Endothelial cell of umbilical vein (primary cell): ENCODE measurements at regions not wholly inside any gene's neighbourhood (a gene's known extent, or its start where the extent isn't known, plus 50 kb on each side); places are given as distances from the start of the nearest gene placed in this dataset.

Source experiments
- BruUV-seq: library from RNA; stranded (reverse); fragments of 400-500 nt; replicated peaks from 2 replicates; lab custom pipeline; 2021; lab: Mats Ljungman, UMichigan
- CTCF ChIA-PET: fragments of 300-600, 350-600 bp; sonication (Branson Sonifier 250); formaldehyde crosslinking; loops from one replicate; lab custom pipeline; 2021; ENCODE audit warnings: antibody characterized with exemption, inconsistent platforms; lab: Charles Lee
- POLR2A ChIA-PET: fragments of 300-600, 350-600 bp; sonication (Branson Sonifier 250); formaldehyde crosslinking; loops from one replicate; lab custom pipeline; 2021; ENCODE audit warnings: antibody characterized with exemption, inconsistent platforms; lab: Charles Lee
- DNase-seq: peaks from one replicate; pipeline ENCODE4 v3.0.0-alpha.2; 2011; ENCODE audit warnings: low read depth, low spot score
- FAIRE-seq: peaks from 2 replicates; lab custom pipeline; 2011; peaks lifted over from hg19 to GRCh38; lab: Jason Lieb, UNC
- H2AFZ ChIP-seq: 2 replicates; pipeline ENCODE4 v1.6.0; 2012; ENCODE audit warnings: low read depth, low read length, control low read depth, inconsistent platforms
- H3K27ac ChIP-seq: 2 replicates; pipeline ENCODE4 v1.5.1; 2011; ENCODE audit warnings: low read depth, mild to moderate bottlenecking, control low read depth, low read length, moderate library complexity; ENCODE audit not compliant: insufficient read depth
- H3K27me3 ChIP-seq, 2 experiments: 2 replicates each; pipeline versions ENCODE4 v1.6.0 to v1.6.1; 2011; ENCODE audit warnings: low read length in 2 of 2, mixed read lengths in 1 of 2; ENCODE audit not compliant: control insufficient read depth in 2 of 2, insufficient read depth in 2 of 2
- H3K36me3 ChIP-seq, 2 experiments: 2 replicates in 1 of 2; 3 replicates in 1 of 2; pipeline ENCODE4 v1.5.1; 2011; ENCODE audit warnings: low read length in 2 of 2, mild to moderate bottlenecking in 1 of 2, moderate library complexity in 1 of 2; ENCODE audit not compliant: control insufficient read depth in 2 of 2, insufficient read depth in 2 of 2; ENCODE audit errors: extremely low read depth in 1 of 2
- H3K4me1 ChIP-seq: 3 replicates; pipeline ENCODE4 v1.5.1; 2011; ENCODE audit warnings: mild to moderate bottlenecking, low read length; ENCODE audit not compliant: control insufficient read depth, insufficient read depth; ENCODE audit errors: extremely low read depth
- H3K4me2 ChIP-seq: 2 replicates; pipeline ENCODE4 v1.6.1; 2011; ENCODE audit warnings: low read length, control low read depth, mixed read lengths; ENCODE audit not compliant: insufficient read depth
- H3K4me3 ChIP-seq, 3 experiments: fragments of 200-600 bp in 1 of 3; sonication (generic), shearing (Covaris generic) in 1 of 3; replicated peaks in 1 of 3; 2 replicates each; pipeline ENCODE4 v1.5.1; 2011 to 2016; ENCODE audit warnings: control low read depth in 3 of 3, low read length in 3 of 3, mild to moderate bottlenecking in 2 of 3, inconsistent platforms in 1 of 3, low read depth in 1 of 3, moderate library complexity in 1 of 3; ENCODE audit not compliant: insufficient read depth in 1 of 3
- H3K79me2 ChIP-seq: 2 replicates; pipeline ENCODE4 v1.6.0; 2012; ENCODE audit warnings: low read length, inconsistent platforms; ENCODE audit not compliant: control insufficient read depth, insufficient read depth
- H3K9ac ChIP-seq: replicated peaks from 2 replicates; pipeline ENCODE3; 2011; ENCODE audit warnings: low read length, control low read depth; ENCODE audit not compliant: insufficient read depth; ENCODE audit errors: extremely low read depth
- H3K9me1 ChIP-seq: replicated peaks from 3 replicates; pipeline ENCODE4 v1.6.0; 2011; ENCODE audit warnings: mild to moderate bottlenecking, low read length; ENCODE audit not compliant: control insufficient read depth, insufficient read depth; ENCODE audit errors: extremely low read depth
- H3K9me3 ChIP-seq: replicated peaks from 2 replicates; pipeline ENCODE4 v1.5.1; 2012; ENCODE audit warnings: low read length, inconsistent platforms; ENCODE audit not compliant: control insufficient read depth, insufficient read depth
- H4K20me1 ChIP-seq: replicated peaks from 2 replicates; pipeline ENCODE3; 2011; ENCODE audit warnings: mild to moderate bottlenecking, low read length; ENCODE audit not compliant: control insufficient read depth, insufficient read depth; ENCODE audit errors: extremely low read depth
- CTCF ChIP-seq, 2 donors: IDR thresholded peaks; 1 replicate in 1 of 2; 2 replicates in 1 of 2; pipeline ENCODE4 v1.5.1; 2011; ENCODE audit warnings: low read length in 2 of 2, mild to moderate bottlenecking in 2 of 2, moderate library complexity in 2 of 2, control low read depth in 1 of 2, inconsistent platforms in 1 of 2, low read depth in 1 of 2; ENCODE audit not compliant: insufficient read depth in 1 of 2; ENCODE audit errors: extremely low read depth in 1 of 2
- EZH2 ChIP-seq: IDR thresholded peaks from 2 replicates; pipeline ENCODE4 v1.6.1; 2012; ENCODE audit warnings: borderline replicate concordance, low read depth, mild to moderate bottlenecking, moderate library complexity, low read length, inconsistent platforms; ENCODE audit not compliant: severe bottlenecking
- FOS ChIP-seq: IDR thresholded peaks from 2 replicates; pipeline ENCODE4 v1.6.1; 2011; ENCODE audit warnings: mild to moderate bottlenecking, low read length, moderate library complexity, borderline replicate concordance; ENCODE audit not compliant: insufficient read depth
- GATA2 ChIP-seq: IDR thresholded peaks from 2 replicates; pipeline ENCODE4 v1.7.0; 2011; ENCODE audit warnings: low read depth, mild to moderate bottlenecking, moderate library complexity, mixed read lengths, low read length; ENCODE audit not compliant: insufficient read length, insufficient read depth
- JUN ChIP-seq: IDR thresholded peaks from 2 replicates; pipeline ENCODE4 v1.6.1; 2011; ENCODE audit warnings: borderline replicate concordance, low read depth; ENCODE audit not compliant: insufficient read length, insufficient read depth
- MAX ChIP-seq: IDR thresholded peaks from 2 replicates; pipeline ENCODE4 v1.6.1; 2011; ENCODE audit not compliant: insufficient read depth, insufficient read length
- MYC ChIP-seq: IDR thresholded peaks from one replicate; pipeline ENCODE4 v1.6.1; 2011; ENCODE audit warnings: mild to moderate bottlenecking, low read depth, low read length
- POLR2A ChIP-seq: IDR thresholded peaks from 2 replicates; pipeline ENCODE4 v1.6.1; 2012; ENCODE audit warnings: low read depth, mild to moderate bottlenecking, control low read depth, low read length
- POLR2AphosphoS5 ChIP-seq: IDR thresholded peaks from 2 replicates; pipeline ENCODE4 v1.6.1; 2012; ENCODE audit warnings: low read depth, mild to moderate bottlenecking, control low read depth, low read length, moderate library complexity; ENCODE audit not compliant: insufficient read depth
- dilution Hi-C: fragments of 300-500 bp; cut with MboI; formaldehyde crosslinking; loops from one replicate; pipeline ENCODE4 v1.15.0; 2019; ENCODE audit warnings: low sequenced_read_pairs; ENCODE audit not compliant: extremely low pct_ligation_motif_present
- intact Hi-C: fragments of 100-400 bp; cut with micrococcal nuclease; formaldehyde crosslinking; loops from one replicate; pipeline ENCODE4 v1.10.0; 2022

- Histone ChIP-seq H3K27ac (no peak overlapping the region), H3K36me3 (no peaks in the 10 kb centered on the region), H3K9ac (no peak overlapping the region), H2AFZ (no peak overlapping the region), H3K9me1 (no peaks in the 10 kb centered on the region), H3K4me2 (no peak overlapping the region), H3K27me3 (no peaks in the 10 kb centered on the region), H3K79me2 (no peaks in the 10 kb centered on the region), H3K4me3 (no peak overlapping the region), H3K9me3 (no peaks in the 10 kb centered on the region), H3K4me1 (no peaks in the 10 kb centered on the region), H4K20me1 (no peaks in the 10 kb centered on the region)
- BruUV-seq: no TSS peak
- ChIA-PET CTCF (interaction anchor here (4.2 kb wide), 1 partner anchor 11 kb away, joined by 26 read pairs; no protein-coding TSS in a partner anchor), POLR2A (no interaction called here)
- intact Hi-C loops: no loop called here
- dilution Hi-C loops: no loop called here
- FAIRE-seq (no peak), DNase-seq (no peak)
- TF ChIP-seq EZH2 (no peak), CTCF (IDR thresholded peaks at IDR 0.05; ENCODE audit: extremely low read depth in 1 of 2, insufficient read depth in 1 of 2, low read depth in 1 of 2, low read length in 2 of 2) (no peak), MYC (no peak), POLR2A (no peak), JUN (no peak)
Observed at GRCh38 chr1:224863486-224863885, 66.0 kb upstream of the DNAH14 start.

- BruUV-seq: no TSS peak
- Histone ChIP-seq H3K27me3 (no peaks in the 10 kb centered on the region), H3K4me1 (no peaks in the 10 kb centered on the region), H3K36me3 (no peaks in the 10 kb centered on the region), H3K9ac (no peak overlapping the region), H3K27ac (no peak overlapping the region), H2AFZ (no peak overlapping the region), H3K4me3 (no peak overlapping the region), H3K79me2 (no peaks in the 10 kb centered on the region), H3K9me1 (no peaks in the 10 kb centered on the region), H4K20me1 (no peaks in the 10 kb centered on the region), H3K9me3 (no peaks in the 10 kb centered on the region), H3K4me2 (no peak overlapping the region)
- ChIA-PET POLR2A (no interaction called here), CTCF (interaction anchor here (4.2 kb wide), 1 partner anchor 12 kb away, joined by 26 read pairs; no protein-coding TSS in a partner anchor)
- dilution Hi-C loops (no loop called here), intact Hi-C loops (no loop called here)
- FAIRE-seq: no peak
- DNase-seq: no peak
- TF ChIP-seq EZH2 (no peak), MYC (no peak), GATA2 (no peak), MAX (no peak), CTCF (IDR thresholded peaks at IDR 0.05; ENCODE audit: extremely low read depth in 1 of 2, insufficient read depth in 1 of 2, low read depth in 1 of 2, low read length in 2 of 2) (no peak), POLR2A (no peak), POLR2AphosphoS5 (no peak), JUN (no peak), FOS (no peak)
Observed at GRCh38 chr1:224864006-224864405, 65.5 kb upstream of the DNAH14 start.
